ENCODE measurements at regions not wholly inside any gene's neighbourhood (a gene's known extent, or its start where the extent isn't known, plus 50 kb on each side); places are given as distances from the start of the nearest gene placed in this dataset.

DNA sequence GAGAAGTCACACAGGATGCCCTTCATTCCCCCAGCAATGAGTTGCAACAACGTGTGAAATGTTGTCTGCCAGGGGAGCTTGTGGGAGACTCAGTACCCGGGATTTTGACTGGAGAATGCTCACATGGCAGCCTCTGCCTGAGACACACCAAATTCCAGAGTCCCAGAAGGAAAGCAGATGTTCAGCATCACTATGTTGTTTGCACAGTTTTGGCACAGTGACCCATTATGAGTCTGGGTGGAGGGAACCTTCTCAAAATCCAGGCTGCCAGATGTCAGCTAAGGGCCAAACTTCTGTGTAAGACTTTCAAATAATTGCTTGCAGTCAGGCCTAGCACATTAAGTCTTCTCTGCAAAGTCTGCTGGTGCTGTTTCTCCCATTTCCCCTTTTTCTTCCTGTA is 1029.7 kb upstream of the TENM3 start:
- Histone ChIP-seq H3K4me3 (ENCODE audit: low read length) (no peak overlapping the region), H3K9ac (ENCODE audit: low read length) (no peak overlapping the region), H3K9me3 (ENCODE audit: low read length) (no peaks in the 10 kb centered on the region), H3K27me3 (ENCODE audit: low read length) (no peaks in the 10 kb centered on the region), H3K79me2 (ENCODE audit: low read length) (no peaks in the 10 kb centered on the region), H3K9me2 (replicated peaks; ENCODE audit: insufficient read depth, low read length) (no peaks in the 10 kb centered on the region), H3K4me2 (ENCODE audit: low read depth, low read length, poor library complexity, severe bottlenecking) (no peak overlapping the region), H4K20me1 (ENCODE audit: insufficient read depth, low read depth, low read length) (no peaks in the 10 kb centered on the region), H3K27ac (ENCODE audit: low read length) (no peak overlapping the region), H3K4me1 (ENCODE audit: low read length) (no peaks in the 10 kb centered on the region), H3K36me3 (ENCODE audit: insufficient read depth, low read length) (no peaks in the 10 kb centered on the region), H2AFZ (ENCODE audit: low read length) (no peak overlapping the region)
- no peak for DNase-seq

- no peak overlapping the region for H3K4me3 ChIP-seq (ENCODE audit: low read length)
- no peak for DNase-seq
These were observed 1026.7 kb upstream of the TENM3 start for GRCh38 chr4:181216501-181216900.

GRCh38 chr4:181219783-181220416 is 1023.3 kb upstream of the TENM3 start:
- DNase-seq = no peak
- Histone ChIP-seq H3K9me2 (replicated peaks; ENCODE audit: insufficient read depth, low read length) (no peaks in the 10 kb centered on the region), H3K4me3 (ENCODE audit: low read length) (no peak overlapping the region), H3K36me3 (ENCODE audit: insufficient read depth, low read length) (no peaks in the 10 kb centered on the region), H3K27ac (ENCODE audit: low read length) (no peak overlapping the region), H3K9me3 (ENCODE audit: low read length) (no peaks in the 10 kb centered on the region), H2AFZ (ENCODE audit: low read length) (no peak overlapping the region), H3K9ac (ENCODE audit: low read length) (no peak overlapping the region), H3K79me2 (ENCODE audit: low read length) (no peaks in the 10 kb centered on the region), H3K4me2 (ENCODE audit: low read depth, low read length, poor library complexity, severe bottlenecking) (no peak overlapping the region), H3K27me3 (ENCODE audit: low read length) (no peaks in the 10 kb centered on the region), H3K4me1 (ENCODE audit: low read length) (no peaks in the 10 kb centered on the region), H4K20me1 (ENCODE audit: insufficient read depth, low read depth, low read length) (no peaks in the 10 kb centered on the region)

More at GRCh38 chr4:181216501-181216900, 1026.7 kb upstream of the TENM3 start:
- H4K20me1 ChIP-seq (ENCODE audit: insufficient read depth, low read depth, low read length) = no peaks in the 10 kb centered on the region
- H3K79me2 ChIP-seq (ENCODE audit: low read length) = no peaks in the 10 kb centered on the region
- no peaks in the 10 kb centered on the region for H3K36me3 ChIP-seq (ENCODE audit: insufficient read depth, low read length)
- H2AFZ ChIP-seq (ENCODE audit: low read length) = no peak overlapping the region
- H3K4me2 ChIP-seq (ENCODE audit: low read depth, low read length, poor library complexity, severe bottlenecking) = no peak overlapping the region
- H3K9me3 ChIP-seq (ENCODE audit: low read length) = no peaks in the 10 kb centered on the region
- no peak overlapping the region for H3K27ac ChIP-seq (ENCODE audit: low read length)
- H3K9ac ChIP-seq (ENCODE audit: low read length) = no peak overlapping the region
- no peaks in the 10 kb centered on the region for H3K9me2 ChIP-seq (replicated peaks; ENCODE audit: insufficient read depth, low read length)
- H3K27me3 ChIP-seq (ENCODE audit: low read length) = no peaks in the 10 kb centered on the region
- H3K4me1 ChIP-seq (ENCODE audit: low read length) = no peaks in the 10 kb centered on the region

GRCh38 chr4:181224852-181225251 is 1018.4 kb upstream of the TENM3 start:
- H3K9ac ChIP-seq (ENCODE audit: low read length) = no peak overlapping the region
- no peaks in the 10 kb centered on the region for H4K20me1 ChIP-seq (ENCODE audit: insufficient read depth, low read depth, low read length)
- no peaks in the 10 kb centered on the region for H3K9me2 ChIP-seq (replicated peaks; ENCODE audit: insufficient read depth, low read length)
- no peaks in the 10 kb centered on the region for H3K79me2 ChIP-seq (ENCODE audit: low read length)
- no peaks in the 10 kb centered on the region for H3K9me3 ChIP-seq (ENCODE audit: low read length)
- no peak overlapping the region for H2AFZ ChIP-seq (ENCODE audit: low read length)
- H3K4me3 ChIP-seq (ENCODE audit: low read length) = no peak overlapping the region
- DNase-seq = no peak
- no peaks in the 10 kb centered on the region for H3K36me3 ChIP-seq (ENCODE audit: insufficient read depth, low read length)
- no peak overlapping the region for H3K4me2 ChIP-seq (ENCODE audit: low read depth, low read length, poor library complexity, severe bottlenecking)
- H3K27me3 ChIP-seq (ENCODE audit: low read length) = no peaks in the 10 kb centered on the region
- H3K27ac ChIP-seq (ENCODE audit: low read length) = no peak overlapping the region
- H3K4me1 ChIP-seq (ENCODE audit: low read length) = no peaks in the 10 kb centered on the region

DNA sequence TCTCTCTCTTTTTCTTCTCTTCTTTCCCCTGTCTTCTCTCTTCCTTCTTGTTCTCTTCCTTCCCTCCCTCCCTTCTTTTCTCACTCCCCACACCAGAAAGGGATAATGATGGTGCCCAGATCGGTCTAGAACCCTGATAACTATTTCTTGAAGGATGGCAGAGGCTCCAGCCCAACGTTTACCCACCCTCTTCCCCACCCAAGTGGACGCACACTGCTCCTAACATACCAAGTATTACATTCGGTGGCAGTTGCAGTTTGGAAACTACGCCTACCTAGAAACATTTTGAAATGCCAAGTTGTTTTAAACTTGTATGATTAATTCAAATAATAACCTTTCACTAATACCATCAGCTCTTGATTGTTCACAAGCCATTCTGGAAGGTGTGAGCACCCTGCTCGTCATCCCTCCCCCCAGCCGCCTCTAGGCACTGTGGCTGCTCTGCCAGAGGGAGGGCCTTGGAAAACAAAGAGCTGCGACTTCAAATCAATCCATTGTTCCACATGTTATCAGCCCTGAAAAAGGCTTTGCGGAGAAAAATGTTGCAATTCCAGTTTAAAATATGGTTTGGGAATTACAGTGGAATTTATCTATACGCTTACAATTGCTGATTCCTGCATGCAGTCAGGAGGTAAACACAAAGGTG is 1017.5 kb upstream of the TENM3 start:
- H3K4me2 ChIP-seq (ENCODE audit: low read depth, low read length, poor library complexity, severe bottlenecking) = no peak overlapping the region
- no peaks in the 10 kb centered on the region for H3K27me3 ChIP-seq (ENCODE audit: low read length)
- H2AFZ ChIP-seq (ENCODE audit: low read length) = no peak overlapping the region
- H3K36me3 ChIP-seq (ENCODE audit: insufficient read depth, low read length) = no peaks in the 10 kb centered on the region
- no peak for DNase-seq
- H3K4me3 ChIP-seq (ENCODE audit: low read length) = no peak overlapping the region
- H3K4me1 ChIP-seq (ENCODE audit: low read length) = no peaks in the 10 kb centered on the region
- no peaks in the 10 kb centered on the region for H3K9me2 ChIP-seq (replicated peaks; ENCODE audit: insufficient read depth, low read length)
- no peaks in the 10 kb centered on the region for H3K9me3 ChIP-seq (ENCODE audit: low read length)
- no peak overlapping the region for H3K27ac ChIP-seq (ENCODE audit: low read length)
- no peaks in the 10 kb centered on the region for H4K20me1 ChIP-seq (ENCODE audit: insufficient read depth, low read depth, low read length)
- H3K9ac ChIP-seq (ENCODE audit: low read length) = no peak overlapping the region
- no peaks in the 10 kb centered on the region for H3K79me2 ChIP-seq (ENCODE audit: low read length)

DNA sequence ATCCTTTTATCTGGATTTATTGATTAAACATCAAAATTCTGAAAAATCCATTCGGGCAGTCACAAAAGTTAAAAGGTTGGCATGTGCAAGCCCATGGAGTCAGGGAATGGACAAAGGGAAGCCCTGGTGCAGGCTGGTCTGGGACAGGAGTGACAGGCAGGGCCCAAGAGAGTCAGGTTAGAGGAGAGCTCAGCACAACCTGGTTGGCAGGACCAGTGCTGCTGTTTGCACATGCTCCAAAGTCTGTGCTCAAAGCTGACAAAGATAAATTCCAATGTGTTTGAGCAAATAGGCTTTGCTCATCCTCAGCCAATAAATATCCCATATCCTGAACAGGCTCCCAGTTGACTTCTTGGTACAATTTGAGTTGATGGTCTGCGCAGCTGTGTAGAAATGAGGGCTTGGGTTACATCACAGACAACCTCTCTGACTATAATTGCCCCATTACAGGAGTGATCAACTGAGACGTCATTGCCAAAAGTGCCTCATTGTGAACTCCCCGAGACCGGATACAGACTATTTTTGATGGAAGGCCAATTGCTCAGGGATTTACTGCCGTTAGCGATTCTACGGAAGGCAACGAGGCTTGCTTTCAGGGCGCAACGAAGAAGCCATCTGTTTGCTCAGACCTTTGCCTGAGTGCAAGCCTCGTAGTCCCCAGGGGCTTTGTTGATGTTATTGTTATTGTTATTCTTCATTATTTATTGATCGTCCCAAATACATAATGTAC is 1008.1 kb upstream of the TENM3 start:
- H2AFZ ChIP-seq (ENCODE audit: low read length) = no peak overlapping the region
- no peaks in the 10 kb centered on the region for H3K79me2 ChIP-seq (ENCODE audit: low read length)
- H3K9me3 ChIP-seq (ENCODE audit: low read length) = no peaks in the 10 kb centered on the region
- no peak overlapping the region for H3K4me2 ChIP-seq (ENCODE audit: low read depth, low read length, poor library complexity, severe bottlenecking)
- no peaks in the 10 kb centered on the region for H3K9me2 ChIP-seq (replicated peaks; ENCODE audit: insufficient read depth, low read length)
- no peak overlapping the region for H3K27ac ChIP-seq (ENCODE audit: low read length)
- no peak for DNase-seq
- no peak overlapping the region for H3K9ac ChIP-seq (ENCODE audit: low read length)
- no peaks in the 10 kb centered on the region for H4K20me1 ChIP-seq (ENCODE audit: insufficient read depth, low read depth, low read length)
- H3K4me1 ChIP-seq (ENCODE audit: low read length) = no peaks in the 10 kb centered on the region
- H3K27me3 ChIP-seq (ENCODE audit: low read length) = no peaks in the 10 kb centered on the region
- H3K36me3 ChIP-seq (ENCODE audit: insufficient read depth, low read length) = no peaks in the 10 kb centered on the region
- no peak overlapping the region for H3K4me3 ChIP-seq (ENCODE audit: low read length)

DNA sequence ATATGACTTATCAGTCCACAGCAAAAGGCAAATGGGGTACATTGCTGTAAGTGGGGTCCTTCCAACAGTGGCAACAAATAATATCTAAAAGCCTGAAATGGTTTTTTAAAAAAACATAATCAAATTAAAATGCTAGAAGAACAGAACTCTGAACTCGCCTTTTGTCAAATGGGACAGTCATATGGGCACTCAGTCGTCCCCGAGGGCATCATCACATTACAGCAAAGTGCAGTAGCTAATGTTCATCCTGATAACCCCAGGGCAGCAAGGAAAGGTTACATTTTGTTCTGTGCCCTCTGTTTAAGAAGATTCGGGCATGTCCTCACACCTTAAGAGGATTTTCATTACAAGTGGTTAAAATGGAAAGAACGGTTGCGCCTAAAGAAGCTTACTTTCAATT is 997.9 kb upstream of the TENM3 start:
- Histone ChIP-seq H3K4me2 (ENCODE audit: low read depth, low read length, poor library complexity, severe bottlenecking) (no peak overlapping the region), H3K79me2 (ENCODE audit: low read length) (no peaks in the 10 kb centered on the region), H4K20me1 (ENCODE audit: insufficient read depth, low read depth, low read length) (no peaks in the 10 kb centered on the region), H3K4me3 (ENCODE audit: low read length) (no peak overlapping the region), H2AFZ (ENCODE audit: low read length) (no peak overlapping the region), H3K27ac (ENCODE audit: low read length) (no peak overlapping the region), H3K27me3 (ENCODE audit: low read length) (no peaks in the 10 kb centered on the region), H3K36me3 (ENCODE audit: insufficient read depth, low read length) (no peaks in the 10 kb centered on the region), H3K9me3 (ENCODE audit: low read length) (no peaks in the 10 kb centered on the region), H3K9ac (ENCODE audit: low read length) (no peak overlapping the region), H3K4me1 (ENCODE audit: low read length) (no peaks in the 10 kb centered on the region), H3K9me2 (replicated peaks; ENCODE audit: insufficient read depth, low read length) (no peaks in the 10 kb centered on the region)
- DNase-seq = no peak

- H3K9me3 ChIP-seq (ENCODE audit: low read length) = no peaks in the 10 kb centered on the region
- no peak overlapping the region for H3K4me2 ChIP-seq (ENCODE audit: low read depth, low read length, poor library complexity, severe bottlenecking)
- DNase-seq = no peak
- no peaks in the 10 kb centered on the region for H3K36me3 ChIP-seq (ENCODE audit: insufficient read depth, low read length)
- H3K27me3 ChIP-seq (ENCODE audit: low read length) = no peaks in the 10 kb centered on the region
- H3K79me2 ChIP-seq (ENCODE audit: low read length) = no peaks in the 10 kb centered on the region
- H3K27ac ChIP-seq (ENCODE audit: low read length) = no peak overlapping the region
- H4K20me1 ChIP-seq (ENCODE audit: insufficient read depth, low read depth, low read length) = no peaks in the 10 kb centered on the region
- H3K4me1 ChIP-seq (ENCODE audit: low read length) = no peaks in the 10 kb centered on the region
- H3K4me3 ChIP-seq (ENCODE audit: low read length) = no peak overlapping the region
- H3K9ac ChIP-seq (ENCODE audit: low read length) = no peak overlapping the region
- no peak overlapping the region for H2AFZ ChIP-seq (ENCODE audit: low read length)
- no peaks in the 10 kb centered on the region for H3K9me2 ChIP-seq (replicated peaks; ENCODE audit: insufficient read depth, low read length)
These were observed 994.2 kb upstream of the TENM3 start for GRCh38 chr4:181249031-181249430.
